ENCODE measurements at regions not wholly inside any gene's neighbourhood (a gene's known extent, or its start where the extent isn't known, plus 50 kb on each side); places are given as distances from the start of the nearest gene placed in this dataset.

DNA sequence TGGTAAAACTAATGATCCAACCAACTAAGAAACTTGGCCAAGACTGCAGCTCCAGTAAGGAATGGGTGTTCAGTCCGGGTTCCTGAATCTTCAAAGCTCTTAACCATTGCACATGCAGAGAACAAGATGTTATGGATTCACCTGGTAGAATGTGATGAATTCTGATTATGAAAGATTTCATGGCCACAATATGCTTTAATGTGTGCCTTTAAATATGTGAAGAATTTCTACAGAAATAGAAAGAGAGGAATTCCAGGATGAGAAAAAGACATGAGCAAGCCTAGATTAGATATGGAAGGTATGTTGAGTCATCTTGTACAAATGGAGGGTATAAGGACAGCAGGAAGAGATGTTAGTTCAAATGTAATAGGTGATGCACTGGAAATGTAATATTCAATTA is 472.2 kb upstream of the TENM3 start:
- no peaks in the 10 kb centered on the region for H3K79me1 ChIP-seq (ENCODE audit: low read depth in 1 of 2, low read length in 2 of 2)
- no CpG with 5 or more reads among the region's 1 CpG for WGBS, 2 experiments (ENCODE audit: extremely low coverage in 2 of 2, insufficient read length in 1 of 2)
- H3K9me1 ChIP-seq (ENCODE audit: insufficient read depth, low read length), result no peaks in the 10 kb centered on the region
- TF ChIP-seq FOS (IDR thresholded peaks at IDR 0.05; ENCODE audit: low read depth, low read length) (no peak), MAFK (IDR thresholded peaks at IDR 0.05; ENCODE audit: low read depth, low read length) (no peak), CHD1 (IDR thresholded peaks at IDR 0.05; ENCODE audit: low read depth, low read length) (no peak), MAZ (IDR thresholded peaks at IDR 0.05; ENCODE audit: borderline replicate concordance, low read depth, low read length) (no peak), NFE2L2 (IDR thresholded peaks at IDR 0.05; ENCODE audit: low read depth, low read length) (no peak), CEBPB (IDR thresholded peaks at IDR 0.05; ENCODE audit: low read depth, low read length) (no peak), BHLHE40 (IDR thresholded peaks at IDR 0.05; ENCODE audit: low read depth, low read length) (no peak), RCOR1 (IDR thresholded peaks at IDR 0.05; ENCODE audit: insufficient replicate concordance, low read length) (no peak), RAD21 (IDR thresholded peaks at IDR 0.05; ENCODE audit: low read length) (no peak), POLR2A (IDR thresholded peaks at IDR 0.05; ENCODE audit: low read depth, low read length) (no peak), MXI1 (IDR thresholded peaks at IDR 0.05; ENCODE audit: borderline replicate concordance, low read depth, low read length) (no peak), RFX5 (IDR thresholded peaks at IDR 0.05; ENCODE audit: low read depth, low read length) (no peak)
- TF ChIP-seq, protein P1, sequence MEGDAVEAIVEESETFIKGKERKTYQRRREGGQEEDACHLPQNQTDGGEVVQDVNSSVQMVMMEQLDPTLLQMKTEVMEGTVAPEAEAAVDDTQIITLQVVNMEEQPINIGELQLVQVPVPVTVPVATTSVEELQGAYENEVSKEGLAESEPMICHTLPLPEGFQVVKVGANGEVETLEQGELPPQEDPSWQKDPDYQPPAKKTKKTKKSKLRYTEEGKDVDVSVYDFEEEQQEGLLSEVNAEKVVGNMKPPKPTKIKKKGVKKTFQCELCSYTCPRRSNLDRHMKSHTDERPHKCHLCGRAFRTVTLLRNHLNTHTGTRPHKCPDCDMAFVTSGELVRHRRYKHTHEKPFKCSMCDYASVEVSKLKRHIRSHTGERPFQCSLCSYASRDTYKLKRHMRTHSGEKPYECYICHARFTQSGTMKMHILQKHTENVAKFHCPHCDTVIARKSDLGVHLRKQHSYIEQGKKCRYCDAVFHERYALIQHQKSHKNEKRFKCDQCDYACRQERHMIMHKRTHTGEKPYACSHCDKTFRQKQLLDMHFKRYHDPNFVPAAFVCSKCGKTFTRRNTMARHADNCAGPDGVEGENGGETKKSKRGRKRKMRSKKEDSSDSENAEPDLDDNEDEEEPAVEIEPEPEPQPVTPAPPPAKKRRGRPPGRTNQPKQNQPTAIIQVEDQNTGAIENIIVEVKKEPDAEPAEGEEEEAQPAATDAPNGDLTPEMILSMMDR (conservative IDR thresholded peaks at IDR 0.05; ENCODE audit: low read depth, low read length), result no peak
- TF ChIP-seq, protein P2, sequence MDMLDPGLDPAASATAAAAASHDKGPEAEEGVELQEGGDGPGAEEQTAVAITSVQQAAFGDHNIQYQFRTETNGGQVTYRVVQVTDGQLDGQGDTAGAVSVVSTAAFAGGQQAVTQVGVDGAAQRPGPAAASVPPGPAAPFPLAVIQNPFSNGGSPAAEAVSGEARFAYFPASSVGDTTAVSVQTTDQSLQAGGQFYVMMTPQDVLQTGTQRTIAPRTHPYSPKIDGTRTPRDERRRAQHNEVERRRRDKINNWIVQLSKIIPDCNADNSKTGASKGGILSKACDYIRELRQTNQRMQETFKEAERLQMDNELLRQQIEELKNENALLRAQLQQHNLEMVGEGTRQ (IDR thresholded peaks at IDR 0.05; ENCODE audit: low read depth, low read length), result no peak
- TF ChIP-seq, protein P3, sequence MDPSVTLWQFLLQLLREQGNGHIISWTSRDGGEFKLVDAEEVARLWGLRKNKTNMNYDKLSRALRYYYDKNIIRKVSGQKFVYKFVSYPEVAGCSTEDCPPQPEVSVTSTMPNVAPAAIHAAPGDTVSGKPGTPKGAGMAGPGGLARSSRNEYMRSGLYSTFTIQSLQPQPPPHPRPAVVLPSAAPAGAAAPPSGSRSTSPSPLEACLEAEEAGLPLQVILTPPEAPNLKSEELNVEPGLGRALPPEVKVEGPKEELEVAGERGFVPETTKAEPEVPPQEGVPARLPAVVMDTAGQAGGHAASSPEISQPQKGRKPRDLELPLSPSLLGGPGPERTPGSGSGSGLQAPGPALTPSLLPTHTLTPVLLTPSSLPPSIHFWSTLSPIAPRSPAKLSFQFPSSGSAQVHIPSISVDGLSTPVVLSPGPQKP (IDR thresholded peaks at IDR 0.05; ENCODE audit: borderline replicate concordance, low read depth, low read length), result no peak
- no peak overlapping the region for H3K56ac ChIP-seq (ENCODE audit: extremely low read depth, insufficient read depth, low read length)
- no peak overlapping the region for H2BK120ac ChIP-seq (ENCODE audit: low read depth, low read length)
- no peak overlapping the region for H2AFZ ChIP-seq (replicated peaks; ENCODE audit: low read length, poor library complexity)
- no peaks in the 10 kb centered on the region for H4K20me1 ChIP-seq (ENCODE audit: insufficient read depth, low read length)
- H3K18ac ChIP-seq (ENCODE audit: low read depth, low read length), result no peak overlapping the region
- no peak overlapping the region for H2AK9ac ChIP-seq (replicated peaks; ENCODE audit: low read depth, low read length, poor library complexity)
- H2AK5ac ChIP-seq (ENCODE audit: low read depth, low read length), result no peak overlapping the region
- intact Hi-C loops (cut with micrococcal nuclease) (no loop called here), in situ Hi-C loops (cut with MboI; ENCODE audit: low sequenced_read_pairs) (no loop called here), dilution Hi-C loops (cut with HindIII; ENCODE audit: low sequenced_read_pairs, unreplicated experiment) (no loop called here)
- H4K5ac ChIP-seq (ENCODE audit: low read depth, low read length), result no peak overlapping the region
- no peaks in the 10 kb centered on the region for H3K36me3 ChIP-seq (ENCODE audit: control insufficient read depth, insufficient read depth, low read length)
- H2BK20ac ChIP-seq (ENCODE audit: low read depth, low read length), result no peak overlapping the region
- H3K9ac ChIP-seq (ENCODE audit: low read depth, low read length), result no peak overlapping the region
- no peaks in the 10 kb centered on the region for H3K27me3 ChIP-seq (ENCODE audit: control insufficient read depth, insufficient read depth, low read length)
- no peak overlapping the region for H3K4me2 ChIP-seq (ENCODE audit: low read depth, low read length)
- H3K9me3 ChIP-seq (ENCODE audit: control insufficient read depth, insufficient read depth, low read length), result no peaks in the 10 kb centered on the region
- peak; percentile 15 for DNase-seq
- no peak overlapping the region for H2BK5ac ChIP-seq (ENCODE audit: low read depth, low read length, poor library complexity, severe bottlenecking)
- H3K4ac ChIP-seq (ENCODE audit: low read depth, low read length), result no peak overlapping the region
- no peak overlapping the region for H3K4me3 ChIP-seq (ENCODE audit: insufficient read depth, low read depth, low read length)
- H3K27ac ChIP-seq (ENCODE audit: insufficient read depth, low read length), result no peak overlapping the region
- no TSS peak for BruUV-seq (replicated peaks)
- no peaks in the 10 kb centered on the region for H3K4me1 ChIP-seq (ENCODE audit: control insufficient read depth, insufficient read depth, low read length)
- H3K14ac ChIP-seq (replicated peaks; ENCODE audit: low read depth, low read length), result no peak overlapping the region
- CTCF ChIA-PET, result no interaction called here
- no peak for ATAC-seq (ENCODE audit: low read depth)
- H4K91ac ChIP-seq (ENCODE audit: insufficient read depth, low read depth, low read length), result no peak overlapping the region
- H4K8ac ChIP-seq (ENCODE audit: low read depth in 2 of 2, low read length in 2 of 2), result no peak overlapping the region
- POLR2A ChIA-PET (ENCODE audit: unreplicated experiment), result no interaction called here
- H3K23ac ChIP-seq (ENCODE audit: low read depth, low read length), result no peak overlapping the region
- H2BK15ac ChIP-seq (ENCODE audit: low read depth, low read length), result no peak overlapping the region

Measured in IMR-90 (cell line).